GM21515 (cell line): ENCODE measurements at regions not wholly inside any gene's neighbourhood (a gene's known extent, or its start where the extent isn't known, plus 50 kb on each side); places are given as distances from the start of the nearest gene placed in this dataset.

ENCODE experiments used
- ATAC-seq: cut with Tn5 transposase; IDR thresholded peaks from one replicate; pipeline ENCODE4 v1.9.1; 2021; ENCODE audit not compliant: unreplicated experiment

GRCh38 chr17:71110326-71110725, 941.0 kb downstream of the KCNJ2 start:
- ATAC-seq, result no peak

GRCh38 chr17:71111460-71111859, 942.1 kb downstream of the KCNJ2 start:
- ATAC-seq, result no peak

GRCh38 chr17:71111934-71112333, 942.6 kb downstream of the KCNJ2 start:
- no peak for ATAC-seq

DNA sequence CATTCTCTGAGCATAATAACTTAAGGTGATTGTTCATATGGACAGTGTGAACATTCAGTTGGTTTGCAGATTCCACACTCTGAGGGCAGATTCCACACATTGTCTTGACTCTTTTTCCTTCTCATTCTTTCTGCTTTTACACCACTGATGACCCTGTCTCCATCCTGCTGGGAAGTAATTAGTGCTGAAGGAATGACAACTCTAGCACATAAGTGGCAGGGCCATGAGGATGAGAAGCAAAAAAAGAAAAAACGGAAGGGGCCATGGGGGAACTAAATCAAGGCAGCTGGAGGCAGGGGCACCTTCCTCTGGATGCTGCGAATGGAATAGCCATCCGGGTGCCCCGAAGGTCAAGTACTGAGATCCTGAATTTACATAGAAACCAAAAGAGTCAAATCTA, 944.0 kb downstream of the KCNJ2 start:
- no peak for ATAC-seq

GRCh38 chr17:71114911-71115668, 945.8 kb downstream of the KCNJ2 start:
- ATAC-seq, result no peak

DNA sequence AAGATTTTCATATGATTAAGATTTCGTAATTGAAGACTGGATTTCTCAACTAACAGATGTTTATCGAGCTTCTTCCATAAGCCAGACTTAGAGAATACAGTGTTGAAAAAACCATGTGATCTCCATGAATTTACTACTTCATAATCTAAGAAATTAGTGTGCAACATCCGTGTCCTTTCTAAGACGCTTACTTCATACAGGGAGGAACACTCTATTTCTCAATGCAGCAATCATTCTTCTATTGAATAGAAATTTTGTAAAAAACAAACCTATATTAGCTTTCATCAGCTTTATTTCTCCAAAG, 946.3 kb downstream of the KCNJ2 start:
- no peak for ATAC-seq

- no peak for ATAC-seq
Measured at GRCh38 chr17:71117466-71117865, 948.1 kb downstream of the KCNJ2 start.

GRCh38 chr17:71118039-71118438, 948.7 kb downstream of the KCNJ2 start:
- no peak for ATAC-seq

DNA sequence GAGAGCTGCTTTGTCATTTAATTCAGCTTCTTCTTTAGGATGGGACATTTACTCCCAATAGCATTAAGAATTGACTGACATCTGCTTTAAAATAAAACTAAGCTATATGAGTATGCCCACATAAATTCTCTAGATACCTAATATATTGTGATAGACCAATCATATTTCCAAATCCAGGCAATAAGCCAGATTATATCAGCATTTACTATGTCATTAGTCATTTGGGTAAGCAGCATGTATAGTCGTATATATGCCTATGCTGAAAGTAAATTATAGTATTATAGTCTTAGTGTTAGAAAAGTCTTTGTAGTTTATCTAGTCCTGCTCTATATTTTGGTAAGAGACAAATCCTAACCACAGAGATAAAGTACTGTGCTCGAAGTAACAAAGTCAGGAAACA, 958.1 kb downstream of the KCNJ2 start:
- no peak for ATAC-seq

- ATAC-seq, result no peak
Measured at GRCh38 chr17:71142333-71142732, 973.0 kb downstream of the KCNJ2 start.

- ATAC-seq, result no peak
Measured at GRCh38 chr17:71145486-71145885, 975.3 kb upstream of the SOX9 start.

DNA sequence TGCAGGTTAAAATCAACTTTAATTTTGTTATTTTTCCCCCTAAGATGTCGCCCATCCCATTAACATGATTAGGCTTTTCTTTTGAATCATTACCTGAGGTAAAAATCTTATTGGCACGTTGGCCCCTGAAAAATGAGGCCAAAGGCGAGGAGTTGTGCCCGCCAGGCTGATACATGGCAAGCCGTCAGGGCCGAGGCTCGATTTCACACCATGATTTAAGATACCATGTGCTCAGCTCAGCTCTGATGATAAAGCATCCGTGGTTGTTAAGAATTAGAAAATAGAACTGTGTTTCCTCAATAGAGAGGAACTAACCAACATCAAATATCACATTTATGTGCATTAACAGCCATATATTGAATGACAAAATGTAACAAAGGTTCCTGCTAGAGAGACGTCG, 972.9 kb upstream of the SOX9 start:
- no peak for ATAC-seq

DNA sequence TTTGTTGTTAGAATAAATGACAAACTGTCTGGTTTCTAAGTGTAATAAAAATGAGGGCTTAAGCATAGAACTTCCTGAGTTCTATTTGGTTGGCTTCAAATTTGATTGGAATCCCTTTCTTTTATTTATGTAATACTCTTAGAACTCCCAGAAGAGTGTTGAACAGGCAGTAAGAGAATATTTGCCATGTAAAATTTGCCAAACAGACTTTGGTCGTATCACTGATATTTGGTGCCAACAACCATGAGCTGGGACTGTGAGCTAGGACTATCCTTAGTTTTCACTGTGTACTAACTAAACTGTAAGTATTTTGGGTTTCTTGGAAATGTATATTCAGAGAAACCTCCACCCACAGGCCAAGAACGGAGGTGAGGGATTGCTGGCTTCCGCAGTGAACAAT, 971.2 kb upstream of the SOX9 start:
- ATAC-seq, result no peak

DNA sequence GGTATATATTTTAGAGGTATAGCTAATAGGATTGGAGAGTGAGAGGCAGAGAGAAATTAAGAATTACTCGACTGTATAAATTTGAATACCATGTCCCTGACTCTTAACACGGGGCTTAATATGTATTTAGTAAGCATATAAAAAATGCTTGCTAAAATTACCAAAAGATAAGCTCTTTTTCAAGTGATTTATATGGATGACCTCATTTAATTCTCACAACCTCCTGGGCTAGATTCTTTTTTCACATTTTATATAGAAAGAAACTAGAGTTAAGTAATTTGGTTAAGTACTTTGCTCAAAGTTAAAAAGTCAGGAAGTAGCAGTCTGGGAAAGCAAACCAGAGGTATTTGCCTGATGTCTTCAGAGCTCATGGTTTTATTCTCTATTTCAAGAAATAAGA, 963.5 kb upstream of the SOX9 start:
- ATAC-seq, result no peak

GRCh38 chr17:71158437-71158836, 962.4 kb upstream of the SOX9 start:
- no peak for ATAC-seq

GRCh38 chr17:71163121-71163812, 957.6 kb upstream of the SOX9 start:
- no peak for ATAC-seq

- ATAC-seq, result no peak
Measured at GRCh38 chr17:71163813-71164122, 957.1 kb upstream of the SOX9 start.

- ATAC-seq, result no peak
Measured at GRCh38 chr17:71164561-71164960, 956.3 kb upstream of the SOX9 start.

GRCh38 chr17:71166311-71166710, 954.5 kb upstream of the SOX9 start:
- no peak for ATAC-seq

- ATAC-seq, result no peak
Measured at GRCh38 chr17:71168053-71168741, 952.6 kb upstream of the SOX9 start.

DNA sequence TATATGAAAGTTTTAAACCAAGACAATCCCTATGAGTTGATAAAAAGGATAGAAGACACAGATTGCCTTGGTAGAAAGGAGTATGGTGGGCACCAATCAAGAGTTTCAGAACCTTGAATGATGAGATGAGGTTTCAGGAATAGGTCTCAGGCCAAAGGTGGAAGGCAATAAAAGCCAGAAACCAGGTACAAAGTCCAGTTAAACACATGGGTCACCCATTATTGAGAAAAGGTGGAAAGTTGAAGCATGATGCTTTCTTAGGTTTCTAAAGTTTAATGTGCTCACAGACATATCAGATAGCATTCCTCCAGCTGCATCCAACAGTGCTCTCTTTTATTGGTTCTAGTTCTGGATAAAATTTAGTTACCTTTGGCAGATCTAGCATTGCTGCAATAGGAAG, 950.8 kb upstream of the SOX9 start:
- no peak for ATAC-seq

DNA sequence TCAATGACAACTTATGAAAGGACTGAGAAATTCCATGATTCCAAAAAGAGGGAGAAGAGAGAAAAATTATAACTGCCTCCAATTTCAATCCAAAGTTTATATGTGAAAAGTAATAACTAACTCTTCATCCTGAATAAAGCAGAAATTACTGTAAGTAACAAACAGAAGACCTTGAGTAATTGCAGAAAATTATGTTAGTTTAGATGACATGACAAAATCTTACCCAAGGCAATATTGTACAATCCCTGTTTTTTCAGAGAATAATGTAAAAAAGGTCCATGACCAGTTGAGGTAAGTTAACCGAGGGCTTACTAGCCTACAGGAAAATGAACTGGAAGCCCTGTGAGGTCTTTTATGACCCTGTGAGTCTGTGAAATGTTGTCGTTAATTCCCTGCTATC, 949.5 kb upstream of the SOX9 start:
- no peak for ATAC-seq

GRCh38 chr17:71173991-71174390, 946.8 kb upstream of the SOX9 start:
- ATAC-seq, result no peak
